ENCODE measurements at regions not wholly inside any gene's neighbourhood (a gene's known extent, or its start where the extent isn't known, plus 50 kb on each side); places are given as distances from the start of the nearest gene placed in this dataset.

- no peak for DNase-seq (ENCODE audit: low read depth)
- H3K4me3 ChIP-seq (ENCODE audit: low read depth, low read length) = peak overlapping the region; percentile 7
These were observed 441.3 kb downstream of the RND3 start for GRCh38 chr2:150046211-150046610.

GRCh38 chr2:150045601-150046000, 441.9 kb downstream of the RND3 start:
- no peak overlapping the region for H3K4me3 ChIP-seq (ENCODE audit: low read depth, low read length)
- DNase-seq (ENCODE audit: low read depth) = no peak

GRCh38 chr2:150043172-150043500, 444.3 kb downstream of the RND3 start:
- no peak overlapping the region for H3K4me3 ChIP-seq (ENCODE audit: low read depth, low read length)
- no peak for DNase-seq (ENCODE audit: low read depth)

GRCh38 chr2:150042500-150043171, 444.8 kb downstream of the RND3 start:
- H3K4me3 ChIP-seq (ENCODE audit: low read depth, low read length) = no peak overlapping the region
- DNase-seq (ENCODE audit: low read depth) = no peak

GRCh38 chr2:150041722-150042425, 445.6 kb downstream of the RND3 start:
- no peak overlapping the region for H3K4me3 ChIP-seq (ENCODE audit: low read depth, low read length)
- peak; percentile 56 for DNase-seq (ENCODE audit: low read depth)

GRCh38 chr2:150036622-150037021, 449.0 kb upstream of the MMADHC start:
- no peak for DNase-seq (ENCODE audit: low read depth)
- no peak overlapping the region for H3K4me3 ChIP-seq (ENCODE audit: low read depth, low read length)

GRCh38 chr2:150034665-150035064, 447.1 kb upstream of the MMADHC start:
- no peak for DNase-seq (ENCODE audit: low read depth)
- H3K4me3 ChIP-seq (ENCODE audit: low read depth, low read length) = no peak overlapping the region

- DNase-seq (ENCODE audit: low read depth) = no peak
- H3K4me3 ChIP-seq (ENCODE audit: low read depth, low read length) = no peak overlapping the region
These were observed 443.0 kb upstream of the MMADHC start for GRCh38 chr2:150030436-150031190.

- no peak for DNase-seq (ENCODE audit: low read depth)
- H3K4me3 ChIP-seq (ENCODE audit: low read depth, low read length) = no peak overlapping the region
These were observed 440.7 kb upstream of the MMADHC start for GRCh38 chr2:150028322-150028721.

GRCh38 chr2:150027164-150027563, 439.6 kb upstream of the MMADHC start:
- H3K4me3 ChIP-seq (ENCODE audit: low read depth, low read length) = no peak overlapping the region
- DNase-seq (ENCODE audit: low read depth) = no peak

- no peak overlapping the region for H3K4me3 ChIP-seq (ENCODE audit: low read depth, low read length)
- DNase-seq (ENCODE audit: low read depth) = no peak
These were observed 436.1 kb upstream of the MMADHC start for GRCh38 chr2:150023663-150024062.

GRCh38 chr2:150023044-150023443, 435.5 kb upstream of the MMADHC start:
- DNase-seq (ENCODE audit: low read depth) = no peak
- H3K4me3 ChIP-seq (ENCODE audit: low read depth, low read length) = no peak overlapping the region

- DNase-seq (ENCODE audit: low read depth) = no peak
- no peak overlapping the region for H3K4me3 ChIP-seq (ENCODE audit: low read depth, low read length)
These were observed 433.5 kb upstream of the MMADHC start for GRCh38 chr2:150020937-150021673.

GRCh38 chr2:150020221-150020620, 432.6 kb upstream of the MMADHC start:
- no peak overlapping the region for H3K4me3 ChIP-seq (ENCODE audit: low read depth, low read length)
- DNase-seq (ENCODE audit: low read depth) = no peak

- no peak for DNase-seq (ENCODE audit: low read depth)
- no peak overlapping the region for H3K4me3 ChIP-seq (ENCODE audit: low read depth, low read length)
These were observed 431.5 kb upstream of the MMADHC start for GRCh38 chr2:150019063-150019462.

GRCh38 chr2:150012986-150013385, 425.4 kb upstream of the MMADHC start:
- no peak for DNase-seq (ENCODE audit: low read depth)

GRCh38 chr2:150011161-150011730, 423.7 kb upstream of the MMADHC start:
- H3K4me3 ChIP-seq (ENCODE audit: low read depth, low read length) = no peak overlapping the region
- no peak for DNase-seq (ENCODE audit: low read depth)

More at GRCh38 chr2:150012986-150013385, 425.4 kb upstream of the MMADHC start:
- H3K4me3 ChIP-seq (ENCODE audit: low read depth, low read length) = no peak overlapping the region

- DNase-seq (ENCODE audit: low read depth) = no peak
These were observed 421.3 kb upstream of the MMADHC start for GRCh38 chr2:150008901-150009300.

GRCh38 chr2:150007815-150008430, 420.3 kb upstream of the MMADHC start:
- H3K4me3 ChIP-seq (ENCODE audit: low read depth, low read length) = no peak overlapping the region
- no peak for DNase-seq (ENCODE audit: low read depth)

More at GRCh38 chr2:150008901-150009300, 421.3 kb upstream of the MMADHC start:
- no peak overlapping the region for H3K4me3 ChIP-seq (ENCODE audit: low read depth, low read length)

All from skeletal muscle cell (primary cell).